ENCODE measurements at regions not wholly inside any gene's neighbourhood (a gene's known extent, or its start where the extent isn't known, plus 50 kb on each side); places are given as distances from the start of the nearest gene placed in this dataset.
A peak's percentile ranks its signal among the peaks of the same experiment; 100 is the strongest.

DNA sequence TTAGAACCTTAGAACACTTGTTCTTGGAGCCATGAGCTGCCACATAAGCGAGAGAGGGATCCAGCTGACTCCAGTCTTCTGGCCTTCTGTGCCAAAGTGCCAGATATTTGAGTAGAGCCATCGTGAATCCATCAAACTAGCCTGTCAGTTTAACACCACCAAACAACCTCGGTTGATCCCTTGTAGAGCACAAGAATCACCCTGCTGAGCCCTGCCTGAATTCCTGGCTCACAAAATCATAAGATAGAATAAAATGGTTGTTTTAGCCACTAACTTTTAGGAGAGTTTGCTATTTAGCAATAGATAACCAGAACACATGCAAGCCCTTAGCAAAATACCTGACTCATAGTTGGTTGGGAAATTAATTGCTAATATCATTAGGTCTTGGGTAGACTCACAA lies 407.6 kb upstream of the PROK2 start:
- TF ChIP-seq, protein P1, sequence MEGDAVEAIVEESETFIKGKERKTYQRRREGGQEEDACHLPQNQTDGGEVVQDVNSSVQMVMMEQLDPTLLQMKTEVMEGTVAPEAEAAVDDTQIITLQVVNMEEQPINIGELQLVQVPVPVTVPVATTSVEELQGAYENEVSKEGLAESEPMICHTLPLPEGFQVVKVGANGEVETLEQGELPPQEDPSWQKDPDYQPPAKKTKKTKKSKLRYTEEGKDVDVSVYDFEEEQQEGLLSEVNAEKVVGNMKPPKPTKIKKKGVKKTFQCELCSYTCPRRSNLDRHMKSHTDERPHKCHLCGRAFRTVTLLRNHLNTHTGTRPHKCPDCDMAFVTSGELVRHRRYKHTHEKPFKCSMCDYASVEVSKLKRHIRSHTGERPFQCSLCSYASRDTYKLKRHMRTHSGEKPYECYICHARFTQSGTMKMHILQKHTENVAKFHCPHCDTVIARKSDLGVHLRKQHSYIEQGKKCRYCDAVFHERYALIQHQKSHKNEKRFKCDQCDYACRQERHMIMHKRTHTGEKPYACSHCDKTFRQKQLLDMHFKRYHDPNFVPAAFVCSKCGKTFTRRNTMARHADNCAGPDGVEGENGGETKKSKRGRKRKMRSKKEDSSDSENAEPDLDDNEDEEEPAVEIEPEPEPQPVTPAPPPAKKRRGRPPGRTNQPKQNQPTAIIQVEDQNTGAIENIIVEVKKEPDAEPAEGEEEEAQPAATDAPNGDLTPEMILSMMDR (conservative IDR thresholded peaks at IDR 0.05; ENCODE audit: low read depth, low read length), result no peak
- H3K4me3 ChIP-seq (ENCODE audit: low read depth, low read length), result no peak overlapping the region

DNA sequence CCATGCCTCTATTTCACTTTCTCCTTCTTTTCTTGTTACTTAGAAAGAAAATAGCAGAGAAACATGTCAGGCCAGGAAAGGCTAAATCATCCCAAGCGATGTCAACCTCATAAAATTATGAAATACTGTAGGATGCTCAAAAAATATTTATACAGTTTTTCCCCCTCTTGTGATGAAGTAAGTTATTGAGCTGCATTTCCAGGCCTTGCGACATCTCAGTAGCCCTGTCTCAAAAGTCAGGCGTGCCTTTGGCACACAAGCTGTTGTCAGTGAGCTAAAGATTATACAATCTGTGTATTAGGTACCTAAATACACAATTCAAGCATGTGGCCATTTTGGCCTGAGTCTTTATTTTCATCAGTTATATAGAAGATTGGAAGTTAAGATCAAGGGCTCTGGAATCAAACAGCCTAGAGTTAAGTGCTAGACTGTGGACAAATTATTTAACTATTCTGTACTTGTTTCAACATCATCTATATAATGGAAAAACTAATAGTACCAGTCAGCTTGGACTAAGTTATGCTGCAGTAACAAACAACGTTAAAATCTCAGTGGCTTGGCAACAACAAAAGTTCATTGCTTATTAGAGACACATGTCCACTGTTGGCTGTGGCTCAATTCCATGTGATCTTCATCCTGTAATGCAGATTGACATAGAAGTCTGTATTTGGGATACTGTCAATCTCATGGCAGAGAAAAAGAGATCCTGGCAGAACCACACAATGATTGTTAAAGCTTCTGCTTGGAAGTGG lies 406.4 kb upstream of the PROK2 start:
- DNase-seq (ENCODE audit: low read depth), result no peak
- TF ChIP-seq, protein P1 (conservative IDR thresholded peaks at IDR 0.05; ENCODE audit: low read depth, low read length), result no peak

More for the DNA sequence above, 407.6 kb upstream of the PROK2 start:
- no peak for DNase-seq (ENCODE audit: low read depth)

DNA sequence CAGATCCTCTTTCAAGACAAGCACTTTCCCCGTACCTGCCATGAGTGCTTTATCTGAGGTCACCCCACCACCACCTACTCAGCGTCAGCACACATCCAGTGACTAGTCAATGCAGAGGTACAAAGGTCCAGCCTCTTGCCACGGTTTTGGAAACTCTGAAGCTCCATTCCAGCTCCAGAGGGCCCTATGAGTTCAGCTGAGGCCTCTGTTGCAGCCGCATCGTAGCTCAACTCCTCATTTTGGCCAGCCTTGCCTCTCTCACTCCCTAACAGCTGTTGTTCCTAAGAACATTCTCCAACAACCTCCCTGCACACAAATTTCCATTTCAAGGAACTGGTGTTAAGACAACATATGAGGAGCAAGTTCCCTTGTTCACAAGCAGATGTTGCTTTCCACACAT lies 405.1 kb upstream of the PROK2 start:
- DNase-seq (ENCODE audit: low read depth), result no peak
- no peak overlapping the region for H3K4me3 ChIP-seq (ENCODE audit: low read depth, low read length)
- TF ChIP-seq, protein P1 (conservative IDR thresholded peaks at IDR 0.05; ENCODE audit: low read depth, low read length), result no peak

More for the DNA sequence above, 406.4 kb upstream of the PROK2 start:
- H3K4me3 ChIP-seq (ENCODE audit: low read depth, low read length), result no peak overlapping the region

DNA sequence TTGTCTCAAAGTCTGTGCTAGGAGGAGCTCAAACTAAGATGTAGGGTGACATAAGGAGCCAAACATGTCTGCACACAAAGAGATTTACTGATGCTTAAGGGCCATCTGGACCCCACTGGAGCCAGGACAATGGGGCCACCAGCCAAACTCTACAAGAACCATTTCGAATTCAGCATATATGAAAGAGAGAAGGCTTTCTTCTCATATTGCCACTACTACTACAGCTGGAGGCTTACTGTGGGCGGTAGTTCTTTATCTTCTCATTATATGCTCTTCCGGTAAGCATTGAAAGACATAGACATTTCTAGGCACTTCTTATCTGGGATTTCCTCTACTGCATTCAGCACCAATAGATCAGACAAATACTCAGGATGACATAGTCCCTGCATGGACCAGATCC lies 404.4 kb upstream of the PROK2 start:
- DNase-seq (ENCODE audit: low read depth), result no peak
- TF ChIP-seq, protein P1 (conservative IDR thresholded peaks at IDR 0.05; ENCODE audit: low read depth, low read length), result no peak
- no peak overlapping the region for H3K4me3 ChIP-seq (ENCODE audit: low read depth, low read length)

DNA sequence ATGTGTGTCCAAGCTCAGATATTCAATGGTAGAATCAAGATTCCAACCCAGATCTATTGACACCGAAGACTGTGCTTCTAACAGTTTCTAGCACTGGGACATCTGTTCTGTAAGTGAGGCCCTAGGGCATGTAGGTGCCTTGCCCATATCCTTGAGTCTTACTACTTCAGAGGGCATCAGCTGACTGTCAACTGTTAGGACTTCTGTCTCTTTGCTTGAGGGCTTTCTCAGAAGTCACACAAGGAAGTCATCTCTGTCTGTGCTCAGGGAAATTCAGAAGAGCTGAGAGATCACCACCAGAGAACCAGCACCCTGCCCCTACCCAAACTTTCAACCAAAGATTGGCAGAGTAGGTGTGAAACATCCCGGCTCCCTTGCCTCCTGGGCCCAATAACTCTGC lies 403.6 kb upstream of the PROK2 start:
- no peak for DNase-seq (ENCODE audit: low read depth)
- TF ChIP-seq, protein P1 (conservative IDR thresholded peaks at IDR 0.05; ENCODE audit: low read depth, low read length), result no peak
- no peak overlapping the region for H3K4me3 ChIP-seq (ENCODE audit: low read depth, low read length)

DNA sequence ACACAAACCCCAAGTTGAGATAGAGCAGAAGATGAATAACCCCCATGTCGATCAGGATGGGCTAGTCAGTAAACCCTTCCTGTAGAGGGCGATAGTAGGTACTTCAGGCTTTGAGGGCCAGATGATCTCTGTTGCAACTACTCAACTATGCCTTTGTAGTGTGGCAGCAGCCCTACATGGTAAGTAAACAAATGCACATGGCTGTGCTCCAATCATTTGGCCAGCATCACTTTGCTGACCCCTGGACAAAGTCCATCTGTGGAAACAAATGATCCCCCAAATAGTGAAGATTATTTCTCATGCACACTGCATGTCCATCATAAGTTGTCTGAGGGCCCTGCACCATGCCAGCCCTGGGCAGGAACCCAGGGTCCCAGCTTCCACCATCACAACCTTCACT lies 402.2 kb upstream of the PROK2 start:
- no peak overlapping the region for H3K4me3 ChIP-seq (ENCODE audit: low read depth, low read length)
- TF ChIP-seq, protein P1 (conservative IDR thresholded peaks at IDR 0.05; ENCODE audit: low read depth, low read length), result peak; percentile 12
- no peak for DNase-seq (ENCODE audit: low read depth)

DNA sequence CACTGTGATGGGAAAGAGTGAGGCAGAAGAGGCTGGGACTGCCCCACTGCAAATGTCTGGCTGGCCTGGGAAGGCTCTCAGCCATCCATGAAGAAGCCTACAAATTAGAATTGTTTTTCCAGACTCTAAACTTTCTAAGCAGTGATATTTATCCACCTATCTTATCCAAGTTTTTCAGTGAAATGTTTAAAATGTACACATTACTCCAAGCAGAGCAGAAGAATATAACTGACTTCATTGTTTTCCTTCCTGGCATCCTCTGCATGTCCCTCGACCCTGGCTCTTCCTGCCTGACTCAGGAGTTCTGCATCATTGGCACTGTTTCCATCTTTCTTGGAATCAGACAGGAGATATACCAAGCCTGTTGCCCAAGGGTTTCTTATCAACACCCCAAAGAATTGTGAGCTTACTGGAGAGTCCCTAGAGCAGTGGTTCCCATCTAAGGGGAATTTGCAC lies 401.5 kb upstream of the PROK2 start:
- no peak overlapping the region for H3K4me3 ChIP-seq (ENCODE audit: low read depth, low read length)
- TF ChIP-seq, protein P1 (conservative IDR thresholded peaks at IDR 0.05; ENCODE audit: low read depth, low read length), result no peak
- DNase-seq (ENCODE audit: low read depth), result no peak
